HEK293 (cell line): ENCODE measurements at regions not wholly inside any gene's neighbourhood (a gene's known extent, or its start where the extent isn't known, plus 50 kb on each side); places are given as distances from the start of the nearest gene placed in this dataset.

Source experiments
- CTCF ChIA-PET: fragments of 350-600 bp; formaldehyde crosslinking; extraction: SDS; loops from one replicate; lab custom pipeline; 2021; ENCODE audit warnings: antibody characterized with exemption; lab: Yijun Ruan, JAX
- POLR2A ChIA-PET: fragments of 300-600 bp; formaldehyde crosslinking; extraction: SDS; loops from one replicate; lab custom pipeline; 2020; ENCODE audit warnings: antibody characterized with exemption, inconsistent platforms; lab: Yijun Ruan, JAX
- H3K27ac ChIP-seq: fragments of 200-500 bp; sonication (Bioruptor generic); 2 replicates; pipeline ENCODE4 v1.5.1; 2014; ENCODE audit warnings: low read depth, low read length, control low read depth, inconsistent platforms; ENCODE audit errors: extremely low read depth
- H3K36me3 ChIP-seq, 2 experiments: fragments of 200-500 bp in 1 of 2; sonication (Bioruptor generic) in 1 of 2; 1 replicate in 1 of 2; 2 replicates in 1 of 2; pipeline ENCODE4 v1.5.1; 2014 to 2017; ENCODE audit warnings: inconsistent platforms in 2 of 2, low read length in 2 of 2; ENCODE audit not compliant: control insufficient read depth in 2 of 2, insufficient read depth in 1 of 2
- H3K4me1 ChIP-seq: fragments of 200-500 bp; sonication (Bioruptor generic); 2 replicates; pipeline ENCODE4 v1.5.1; 2014; ENCODE audit warnings: mild to moderate bottlenecking, low read length, inconsistent platforms; ENCODE audit not compliant: control insufficient read depth, insufficient read depth
- H3K4me3 ChIP-seq: 2 replicates; pipeline ENCODE4 v1.5.1; 2011; ENCODE audit warnings: low read depth, mild to moderate bottlenecking, control low read depth, low read length, moderate library complexity
- H3K9me3 ChIP-seq: fragments of 200-500 bp; sonication (Bioruptor generic); 2 replicates; pipeline ENCODE4 v1.5.1; 2014; ENCODE audit warnings: low read depth, low read length, inconsistent platforms; ENCODE audit not compliant: control insufficient read depth, insufficient read depth
- BCL11A ChIP-seq: fragments of 450-650 bp; formaldehyde crosslinking; IDR thresholded peaks from 2 replicates; pipeline ENCODE4 v1.5.1; 2016; ENCODE audit warnings: low read depth, missing biosample characterization, missing genetic modification characterization
- GLIS2 ChIP-seq: fragments of 450-650 bp; formaldehyde crosslinking; IDR thresholded peaks from 2 replicates; pipeline ENCODE4 v1.5.1; 2016; ENCODE audit warnings: missing biosample characterization, missing genetic modification characterization
- MYNN ChIP-seq: fragments of 450-650 bp; formaldehyde crosslinking; IDR thresholded peaks from 2 replicates; pipeline ENCODE4 v1.5.1; 2016; ENCODE audit warnings: missing biosample characterization, missing genetic modification characterization, borderline replicate concordance
- OVOL3 ChIP-seq: fragments of 450-650 bp; formaldehyde crosslinking; IDR thresholded peaks from 2 replicates; pipeline ENCODE4 v1.5.1; 2016; ENCODE audit warnings: missing biosample characterization, missing genetic modification characterization
- PATZ1 ChIP-seq: fragments of 450-650 bp; formaldehyde crosslinking; IDR thresholded peaks from 2 replicates; pipeline ENCODE4 v1.5.1; 2016; ENCODE audit warnings: missing biosample characterization, missing genetic modification characterization
- SP3 ChIP-seq: fragments of 450-650 bp; formaldehyde crosslinking; IDR thresholded peaks from 2 replicates; pipeline ENCODE4 v1.5.1; 2016; ENCODE audit warnings: missing biosample characterization, missing genetic modification characterization
- YY1 ChIP-seq: fragments of 450-650 bp; formaldehyde crosslinking; IDR thresholded peaks from 2 replicates; pipeline ENCODE4 v1.5.1; 2018; ENCODE audit warnings: missing biosample characterization, missing genetic modification characterization
- ZFHX2 ChIP-seq: fragments of 450-650 bp; formaldehyde crosslinking; conservative IDR thresholded peaks from 2 replicates; pipeline ENCODE4 v1.5.1; 2016; ENCODE audit warnings: missing biosample characterization, missing genetic modification characterization
- ZNF133 ChIP-seq: fragments of 450-650 bp; formaldehyde crosslinking; IDR thresholded peaks from 2 replicates; pipeline ENCODE4 v1.5.1; 2016; ENCODE audit warnings: missing biosample characterization, missing genetic modification characterization
- ZNF155 ChIP-seq: fragments of 450-650 bp; formaldehyde crosslinking; IDR thresholded peaks from 2 replicates; pipeline ENCODE4 v1.5.1; 2016; ENCODE audit warnings: missing biosample characterization, missing genetic modification characterization
- ZNF157 ChIP-seq: fragments of 450-650 bp; formaldehyde crosslinking; IDR thresholded peaks from 2 replicates; pipeline ENCODE4 v1.5.1; 2016; ENCODE audit warnings: missing biosample characterization, missing genetic modification characterization
- ZNF174 ChIP-seq: fragments of 450-650 bp; formaldehyde crosslinking; IDR thresholded peaks from 2 replicates; pipeline ENCODE4 v1.5.0; 2017; ENCODE audit warnings: missing biosample characterization, mild to moderate bottlenecking, missing genetic modification characterization
- ZNF221 ChIP-seq: fragments of 450-650 bp; formaldehyde crosslinking; IDR thresholded peaks from 2 replicates; pipeline ENCODE4 v1.5.1; 2017; ENCODE audit warnings: missing biosample characterization, missing genetic modification characterization, borderline replicate concordance
- ZNF239 ChIP-seq: fragments of 450-650 bp; formaldehyde crosslinking; IDR thresholded peaks from 2 replicates; pipeline ENCODE4 v1.5.1; 2016; ENCODE audit warnings: missing biosample characterization, missing genetic modification characterization
- ZNF404 ChIP-seq: fragments of 450-650 bp; formaldehyde crosslinking; IDR thresholded peaks from 2 replicates; pipeline ENCODE4 v1.5.1; 2017; ENCODE audit warnings: missing biosample characterization, missing genetic modification characterization
- ZNF423 ChIP-seq: fragments of 450-650 bp; formaldehyde crosslinking; IDR thresholded peaks from 2 replicates; pipeline ENCODE4 v1.5.1; 2016; ENCODE audit warnings: missing biosample characterization, missing genetic modification characterization
- ZNF449 ChIP-seq: fragments of 450-650 bp; formaldehyde crosslinking; IDR thresholded peaks from 2 replicates; pipeline ENCODE4 v1.5.1; 2017; ENCODE audit warnings: missing biosample characterization, mild to moderate bottlenecking, missing genetic modification characterization, moderate library complexity
- ZNF501 ChIP-seq: fragments of 450-650 bp; formaldehyde crosslinking; IDR thresholded peaks from 2 replicates; pipeline ENCODE4 v1.5.1; 2016; ENCODE audit warnings: missing biosample characterization, missing genetic modification characterization
- ZNF514 ChIP-seq: fragments of 450-650 bp; formaldehyde crosslinking; IDR thresholded peaks from 2 replicates; pipeline ENCODE4 v1.5.1; 2016; ENCODE audit warnings: missing biosample characterization, missing genetic modification characterization
- ZNF555 ChIP-seq: fragments of 450-650 bp; formaldehyde crosslinking; conservative IDR thresholded peaks from 2 replicates; pipeline ENCODE4 v1.5.1; 2017; ENCODE audit warnings: missing biosample characterization, mild to moderate bottlenecking, missing genetic modification characterization, inconsistent platforms
- ZNF600 ChIP-seq: fragments of 450-650 bp; formaldehyde crosslinking; IDR thresholded peaks from 2 replicates; pipeline ENCODE4 v1.5.1; 2016; ENCODE audit warnings: missing biosample characterization, missing genetic modification characterization
- ZNF621 ChIP-seq: fragments of 450-650 bp; formaldehyde crosslinking; IDR thresholded peaks from 2 replicates; pipeline ENCODE4 v1.5.1; 2017; ENCODE audit warnings: missing biosample characterization, missing genetic modification characterization
- ZNF660 ChIP-seq: fragments of 450-650 bp; IDR thresholded peaks from 2 replicates; pipeline ENCODE4 v1.5.1; 2018; ENCODE audit warnings: missing biosample characterization, mild to moderate bottlenecking, missing genetic modification characterization

- TF ChIP-seq ZNF157 (tag by site-specific recombination) = no peak
- no peak for TF ChIP-seq ZNF600 (tag by site-specific recombination)
- TF ChIP-seq MYNN (tag by site-specific recombination) = no peak
- TF ChIP-seq ZNF133 (tag by site-specific recombination) = no peak
- no peak for TF ChIP-seq ZNF660
- TF ChIP-seq ZNF174 (tag by site-specific recombination) = no peak
- TF ChIP-seq ZNF555 (tag by site-specific recombination) = no peak
- TF ChIP-seq, all 188 proteins: peak for 0
Observed at GRCh38 chr9:18371621-18372020, 102.3 kb upstream of the ADAMTSL1 start (continued).

GRCh38 chr9:18379073-18379811 lies 94.7 kb upstream of the ADAMTSL1 start:
- TF ChIP-seq ZNF239 (tag by site-specific recombination) (no peak), ZNF221 (tag by site-specific recombination) (no peak), ZNF404 (tag by site-specific recombination) (no peak), YY1 (tag by site-specific recombination) (no peak), ZNF621 (tag by site-specific recombination) (no peak), ZNF155 (tag by site-specific recombination) (no peak), ZNF514 (tag by site-specific recombination) (no peak), ZNF423 (tag by site-specific recombination) (no peak), SP3 (tag by site-specific recombination) (no peak), GLIS2 (tag by site-specific recombination) (no peak), ZNF449 (tag by site-specific recombination) (no peak), ZFHX2 (no peak), BCL11A (tag by site-specific recombination) (no peak), PATZ1 (tag by site-specific recombination) (no peak), ZNF501 (tag by site-specific recombination) (no peak), OVOL3 (tag by site-specific recombination) (no peak), ZNF555 (tag by site-specific recombination) (no peak)
- Histone ChIP-seq H3K36me3 (no peaks in the 10 kb centered on the region), H3K4me1 (no peaks in the 10 kb centered on the region), H3K9me3 (no peaks in the 10 kb centered on the region), H3K27ac (no peak overlapping the region), H3K4me3 (no peak overlapping the region)
- CTCF ChIA-PET = interaction anchor here (1.8 kb wide), 1 partner anchor 124 kb away, joined by 6 read pairs; no protein-coding TSS in a partner anchor
- POLR2A ChIA-PET = no interaction called here
